Testis (tissue), 2 donors: ENCODE measurements at regions not wholly inside any gene's neighbourhood (a gene's known extent, or its start where the extent isn't known, plus 50 kb on each side); places are given as distances from the start of the nearest gene placed in this dataset.

Source experiments
- DNase-seq: peaks from one replicate; pipeline ENCODE4 v3.0.0-alpha.2; 2019
- H3K27ac ChIP-seq, 2 donors: fragments of 200-600 bp; sonication (generic); one replicate each; pipeline ENCODE4 v1.5.1; 2019
- H3K27me3 ChIP-seq: fragments of 200-600 bp; sonication (generic); one replicate; pipeline ENCODE4 v1.5.1; 2019
- H3K36me3 ChIP-seq: fragments of 200-600 bp; sonication (generic); one replicate; pipeline ENCODE4 v1.5.1; 2017; ENCODE audit warnings: low read depth; ENCODE audit errors: missing control alignments
- H3K4me1 ChIP-seq: fragments of 200-600 bp; sonication (generic); one replicate; pipeline ENCODE4 v1.5.1; 2019
- H3K4me3 ChIP-seq, 2 donors: fragments of 200-600 bp; sonication (generic); one replicate each; pipeline ENCODE4 v1.5.1; 2017 to 2019
- H3K9me3 ChIP-seq: fragments of 200-600 bp; sonication (generic); one replicate; pipeline ENCODE4 v1.5.1; 2017
- CTCF ChIP-seq, 3 experiments: fragments of 450-650 bp in 2 of 3; fragments of 200-600 bp in 1 of 3; sonication (generic) in 1 of 3; IDR thresholded peaks; one replicate each; pipeline ENCODE4 v1.5.1; 2016 to 2019; ENCODE audit warnings: antibody characterized with exemption in 3 of 3, mild to moderate bottlenecking in 2 of 3, moderate library complexity in 1 of 3
- POLR2A ChIP-seq: fragments of 450-650 bp; IDR thresholded peaks from one replicate; pipeline ENCODE4 v1.6.1; 2017; ENCODE audit warnings: antibody characterized with exemption, mild to moderate bottlenecking, moderate library complexity
- WGBS, 2 donors: methylation state at CpG; one replicate each; pipeline ENCODE4 v1.1.5; 2018; 5-methylcytosine and 5-hydroxymethylcytosine counted together
- intact Hi-C: fragments of 100-400 bp; cut with DNase I; formaldehyde crosslinking; loops from one replicate; pipeline ENCODE4 v1.15.1; 2023; ENCODE audit warnings: low total_unique reads

DNA sequence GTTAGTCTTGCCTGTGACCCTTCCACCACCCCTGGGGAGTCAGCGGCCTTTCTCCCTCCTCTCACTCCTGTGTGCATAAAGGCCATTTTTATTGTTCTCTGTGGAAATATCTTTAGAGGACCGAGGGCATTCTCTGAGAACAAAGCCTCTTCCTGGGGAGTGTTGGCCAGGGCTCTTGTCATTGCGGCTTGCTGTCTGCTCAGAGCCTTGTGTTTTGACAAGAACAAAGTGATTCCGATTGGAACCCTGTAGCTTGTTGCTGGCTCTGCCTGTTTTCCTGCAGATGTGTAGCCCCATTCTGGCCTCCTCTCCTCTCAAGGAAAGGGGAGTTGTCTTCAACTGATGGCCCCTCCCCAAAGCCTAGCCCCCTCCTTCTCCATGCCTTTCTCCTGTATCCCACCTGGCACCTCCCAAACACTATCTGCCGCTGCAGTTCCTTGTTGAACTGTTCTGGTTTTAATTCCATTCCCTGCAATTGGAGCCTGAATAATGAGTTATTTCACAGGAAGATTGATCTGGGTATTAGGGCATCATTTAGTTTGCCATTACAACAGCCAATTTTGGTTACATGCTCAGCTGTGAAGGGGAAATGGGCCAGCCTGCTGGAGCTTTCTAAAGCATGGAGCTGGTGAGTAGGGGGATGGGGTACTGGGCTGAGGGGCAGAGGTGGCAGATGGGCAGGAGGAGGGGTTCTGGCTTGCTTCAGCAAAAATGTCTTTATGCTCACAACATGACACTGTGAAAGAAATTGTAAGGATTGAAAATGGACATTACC lies 252.5 kb downstream of the LRFN2 start:
- 63 to 69% methylated on average over 5 of the region's 5 CpGs for WGBS, 2 donors
- Histone ChIP-seq H3K36me3 (no peaks in the 10 kb centered on the region), H3K4me1 (no peaks in the 10 kb centered on the region), H3K4me3 (no peak overlapping the region), H3K27me3 (no peaks in the 10 kb centered on the region), H3K9me3 (no peaks in the 10 kb centered on the region), H3K27ac (no peak overlapping the region)
- no peak for DNase-seq
- intact Hi-C loops: no loop called here
- TF ChIP-seq POLR2A (no peak), CTCF (IDR thresholded peaks at IDR 0.05) (no peak)

GRCh38 chr6:40331545-40331944 lies 255.6 kb downstream of the LRFN2 start:
- no peaks in the 10 kb centered on the region for H3K4me1 ChIP-seq
- no peaks in the 10 kb centered on the region for H3K27me3 ChIP-seq
- DNase-seq: no peak
- no peak overlapping the region for H3K4me3 ChIP-seq
- WGBS, 2 donors: 77 to 83% methylated on average over 3 of the region's 3 CpGs
- intact Hi-C loops: no loop called here
- no peak for TF ChIP-seq CTCF (IDR thresholded peaks at IDR 0.05)
- TF ChIP-seq POLR2A: no peak
- H3K9me3 ChIP-seq: no peaks in the 10 kb centered on the region
- H3K36me3 ChIP-seq: no peaks in the 10 kb centered on the region
- no peak overlapping the region for H3K27ac ChIP-seq

DNA sequence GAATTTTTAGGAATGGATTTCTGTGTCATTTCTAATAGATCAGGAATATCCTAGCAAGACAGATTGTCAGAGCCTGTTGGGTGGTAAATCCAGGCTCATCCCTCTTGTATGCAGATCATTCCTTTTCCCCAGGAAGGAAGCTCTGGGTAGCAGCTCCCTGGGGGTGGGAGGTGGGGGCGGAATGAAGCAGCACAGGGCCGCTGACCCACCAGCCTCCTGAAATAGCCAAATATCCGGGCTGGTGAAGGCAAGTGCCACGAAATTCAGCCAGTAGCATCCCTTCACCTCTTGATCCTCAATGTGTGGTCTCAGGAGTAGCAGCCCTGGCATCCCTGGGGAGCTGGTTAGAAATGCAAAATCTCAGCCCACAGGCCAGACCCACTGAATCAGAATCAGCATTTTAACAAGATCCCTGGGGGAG lies 256.9 kb downstream of the LRFN2 start:
- DNase-seq: no peak
- no peak for TF ChIP-seq CTCF (IDR thresholded peaks at IDR 0.05)
- no peaks in the 10 kb centered on the region for H3K36me3 ChIP-seq
- H3K27ac ChIP-seq: no peak overlapping the region
- intact Hi-C loops: no loop called here
- H3K27me3 ChIP-seq: no peaks in the 10 kb centered on the region
- no peak overlapping the region for H3K4me3 ChIP-seq
- 40 to 43% methylated on average over 3 to 4 of the region's 4 CpGs for WGBS, 2 donors
- no peaks in the 10 kb centered on the region for H3K9me3 ChIP-seq
- no peaks in the 10 kb centered on the region for H3K4me1 ChIP-seq

DNA sequence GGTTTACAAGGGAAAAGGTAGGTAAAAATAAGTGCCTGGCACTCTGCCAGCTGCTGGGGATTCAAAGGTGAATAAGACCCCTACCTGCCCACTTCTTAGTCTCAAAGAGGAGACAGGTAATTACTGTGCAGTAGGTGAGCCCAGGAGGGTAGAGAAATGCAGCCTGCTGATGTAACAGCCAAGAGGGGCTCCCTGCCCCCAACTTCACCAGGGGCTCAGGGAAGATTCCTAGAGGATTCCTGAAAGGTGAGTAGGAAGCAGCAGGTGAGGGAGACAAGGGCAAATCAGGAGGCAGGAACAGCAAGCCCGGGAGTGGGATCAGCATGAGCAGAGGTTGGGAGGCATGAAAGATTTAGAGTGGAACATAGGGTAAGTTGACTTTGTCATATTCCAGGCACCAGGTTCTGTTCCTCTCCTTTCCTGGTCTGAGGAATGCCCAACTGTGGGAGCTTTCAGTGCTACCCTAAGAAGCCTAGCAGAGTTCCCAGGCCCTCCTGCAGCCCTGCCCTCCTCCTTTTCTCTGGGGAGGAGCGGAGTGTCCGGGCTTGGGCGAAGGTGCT lies 258.1 kb downstream of the LRFN2 start:
- intact Hi-C loops: no loop called here
- no peak for TF ChIP-seq CTCF (IDR thresholded peaks at IDR 0.05)
- no peak for TF ChIP-seq POLR2A
- 89% methylated on average over 4 of the region's 4 CpGs for WGBS, 2 donors

More for the DNA sequence above, 258.1 kb downstream of the LRFN2 start:
- no peak overlapping the region for H3K27ac ChIP-seq
- no peaks in the 10 kb centered on the region for H3K27me3 ChIP-seq
- no peaks in the 10 kb centered on the region for H3K4me1 ChIP-seq
- H3K9me3 ChIP-seq: no peaks in the 10 kb centered on the region
- no peak for DNase-seq
- H3K4me3 ChIP-seq: no peak overlapping the region
- H3K36me3 ChIP-seq: no peaks in the 10 kb centered on the region
